HCT116 (cell line): ENCODE measurements at regions not wholly inside any gene's neighbourhood (a gene's known extent, or its start where the extent isn't known, plus 50 kb on each side); places are given as distances from the start of the nearest gene placed in this dataset.

Experiments used
- ATAC-seq: fragments of 200-7000 bp; cut with Tn5 transposase; 2 replicates; pipeline ENCODE4 v1.9.1; 2020; ENCODE audit warnings: mild to moderate bottlenecking, moderate library complexity
- BruUV-seq: library from RNA; stranded (reverse); fragments of 400-500 nt; replicated peaks from 2 replicates; lab custom pipeline; 2021; lab: Mats Ljungman, UMichigan
- CTCF ChIA-PET: fragments of 300-600 bp; sonication (Branson Sonifier 250); formaldehyde crosslinking; loops from one replicate; lab custom pipeline; 2021; ENCODE audit warnings: antibody characterized with exemption; lab: Charles Lee
- POLR2A ChIA-PET: fragments of 300-600, 350-600 bp; sonication (Branson Sonifier 250); formaldehyde crosslinking; loops from one replicate; lab custom pipeline; 2021; ENCODE audit warnings: antibody characterized with exemption; lab: Charles Lee
- RAD21 ChIA-PET, 2 experiments: fragments of 300-600 bp; sonication (Branson Sonifier 250); formaldehyde crosslinking; loops; one replicate each; lab custom pipeline; 2023; ENCODE audit warnings: low total read pairs in 2 of 2; ENCODE audit not compliant: uncharacterized antibody in 2 of 2, unreplicated experiment in 2 of 2, low non-redundant PET in 1 of 2; lab: Charles Lee
- DNase-seq: peaks from one replicate; pipeline ENCODE4 v3.0.0-alpha.2; 2010; ENCODE audit warnings: low read depth, low spot score
- H2AFZ ChIP-seq: fragments of 200-600 bp; shearing (Covaris generic), sonication (generic); 2 replicates; pipeline ENCODE4 v1.6.1; 2017; ENCODE audit warnings: low read depth, mixed run types, mixed read lengths, antibody characterized with exemption, low read length; ENCODE audit not compliant: poor library complexity, severe bottlenecking
- H3K27ac ChIP-seq: 2 replicates; pipeline ENCODE4 v1.5.1; 2012; ENCODE audit warnings: low read depth, low read length
- H3K27me3 ChIP-seq: fragments of 200-600 bp; sonication (generic); 2 replicates; pipeline ENCODE4 v1.6.1; 2016; ENCODE audit warnings: mixed run types, low read length, mixed read lengths; ENCODE audit not compliant: insufficient read depth
- H3K36me3 ChIP-seq, 2 experiments: fragments of 200-500 bp in 1 of 2; fragments of 200-600 bp in 1 of 2; sonication (Bioruptor generic) in 1 of 2; sonication (generic) in 1 of 2; 2 replicates each; pipeline versions ENCODE4 v1.5.1 to v1.6.1; 2014 to 2016; ENCODE audit warnings: low read length in 2 of 2, inconsistent platforms in 1 of 2, mixed read lengths in 1 of 2, mixed run types in 1 of 2; ENCODE audit not compliant: insufficient read depth in 2 of 2, control insufficient read depth in 1 of 2
- H3K4me1 ChIP-seq, 2 experiments: fragments of 200-600 bp in 1 of 2; sonication (generic) in 1 of 2; 2 replicates each; pipeline versions ENCODE4 v1.5.1 to v1.6.1; 2012 to 2017; ENCODE audit warnings: low read length in 2 of 2, inconsistent platforms in 1 of 2, mild to moderate bottlenecking in 1 of 2, mixed read lengths in 1 of 2, mixed run types in 1 of 2, moderate library complexity in 1 of 2; ENCODE audit not compliant: insufficient read depth in 2 of 2, control insufficient read depth in 1 of 2
- H3K4me2 ChIP-seq: fragments of 200-600 bp; sonication (generic); 2 replicates; pipeline ENCODE4 v1.6.1; 2017; ENCODE audit warnings: mixed run types, low read length, mixed read lengths
- H3K4me3 ChIP-seq, 2 experiments: fragments of 200-600 bp in 1 of 2; sonication (generic) in 1 of 2; replicated peaks in 1 of 2; 2 replicates each; pipeline ENCODE4 v1.5.1; 2011 to 2016; ENCODE audit warnings: low read length in 2 of 2, control low read depth in 1 of 2, low read depth in 1 of 2, mild to moderate bottlenecking in 1 of 2, mixed read lengths in 1 of 2, mixed run types in 1 of 2
- H3K79me2 ChIP-seq: fragments of 200-600 bp; sonication (generic); 2 replicates; pipeline ENCODE4 v1.6.1; 2017; ENCODE audit warnings: mild to moderate bottlenecking, mixed run types, low read length, moderate library complexity, mixed read lengths; ENCODE audit not compliant: insufficient read depth
- H3K9ac ChIP-seq: fragments of 200-600 bp; sonication (generic); 2 replicates; pipeline ENCODE4 v1.6.1; 2016; ENCODE audit warnings: low read length, mixed read lengths
- H3K9me2 ChIP-seq: fragments of 200-600 bp; sonication (generic), shearing (Covaris generic); 2 replicates; pipeline ENCODE4 v1.6.1; 2017; ENCODE audit warnings: mixed run types, mild to moderate bottlenecking, moderate library complexity; ENCODE audit not compliant: insufficient read depth
- H3K9me3 ChIP-seq, 2 experiments: fragments of 200-500 bp in 1 of 2; fragments of 200-600 bp in 1 of 2; sonication (Bioruptor generic) in 1 of 2; sonication (generic) in 1 of 2; 2 replicates each; pipeline ENCODE4 v1.6.1; 2014 to 2017; ENCODE audit warnings: low read length in 2 of 2, mixed read lengths in 2 of 2, inconsistent platforms in 1 of 2, low read depth in 1 of 2, mild to moderate bottlenecking in 1 of 2, mixed run types in 1 of 2, moderate library complexity in 1 of 2; ENCODE audit not compliant: control insufficient read depth in 1 of 2, insufficient read depth in 1 of 2
- H4K20me1 ChIP-seq: fragments of 200-600 bp; sonication (generic), shearing (Covaris generic); 2 replicates; pipeline ENCODE4 v1.6.1; 2017; ENCODE audit warnings: mixed run types, mild to moderate bottlenecking, moderate library complexity; ENCODE audit not compliant: insufficient read depth
- ATF3 ChIP-seq: IDR thresholded peaks from 2 replicates; pipeline ENCODE4 v1.6.1; 2012
- CEBPB ChIP-seq: IDR thresholded peaks from 2 replicates; pipeline ENCODE4 v1.6.1; 2012; ENCODE audit warnings: low read depth
- CTCF ChIP-seq, 3 experiments: fragments of 200-600 bp in 1 of 3; sonication (generic) in 1 of 3; IDR thresholded peaks in 2 of 3; conservative IDR thresholded peaks in 1 of 3; 2 replicates each; pipeline ENCODE4 v1.5.1; 2012 to 2017; ENCODE audit warnings: low read depth in 2 of 3, low read length in 2 of 3, antibody characterized with exemption in 1 of 3, borderline replicate concordance in 1 of 3, control low read depth in 1 of 3, mild to moderate bottlenecking in 1 of 3, mixed read lengths in 1 of 3, mixed run types in 1 of 3, moderate library complexity in 1 of 3; ENCODE audit not compliant: insufficient read depth in 1 of 3
- EGR1 ChIP-seq: IDR thresholded peaks from 2 replicates; pipeline ENCODE4 v1.6.1; 2012; ENCODE audit warnings: low read depth
- ELF1 ChIP-seq: IDR thresholded peaks from 2 replicates; pipeline ENCODE4 v1.6.1; 2012; ENCODE audit warnings: low read depth, borderline replicate concordance
- EZH2 ChIP-seq: fragments of 200-600 bp; sonication (generic); IDR thresholded peaks from 2 replicates; pipeline ENCODE4 v1.6.1; 2017; ENCODE audit warnings: antibody characterized with exemption, mixed run types
- EZH2phosphoT487 ChIP-seq: fragments of 200-600 bp; IDR thresholded peaks from 2 replicates; pipeline ENCODE4 v1.6.1; 2018; ENCODE audit warnings: antibody characterized with exemption, borderline replicate concordance
- JUND ChIP-seq: IDR thresholded peaks from 2 replicates; pipeline ENCODE4 v1.6.1; 2012
- MAX ChIP-seq: IDR thresholded peaks from 2 replicates; pipeline ENCODE4 v1.6.1; 2012
- POLR2A ChIP-seq: IDR thresholded peaks from 2 replicates; pipeline ENCODE4 v1.7.0; 2011; ENCODE audit warnings: borderline replicate concordance; ENCODE audit not compliant: insufficient read depth, insufficient read length; ENCODE audit errors: extremely low read depth
- POLR2AphosphoS5 ChIP-seq: IDR thresholded peaks from 2 replicates; pipeline ENCODE4 v1.6.1; 2011; ENCODE audit warnings: mild to moderate bottlenecking, low read depth, low read length, moderate library complexity
- REST ChIP-seq: IDR thresholded peaks from 2 replicates; pipeline ENCODE4 v1.6.1; 2012; ENCODE audit warnings: low read depth
- SIN3A ChIP-seq: IDR thresholded peaks from 2 replicates; pipeline ENCODE4 v1.6.1; 2012; ENCODE audit warnings: low read depth
- SRF ChIP-seq: IDR thresholded peaks from 2 replicates; pipeline ENCODE4 v1.6.1; 2012; ENCODE audit warnings: low read depth
- YY1 ChIP-seq: IDR thresholded peaks from 2 replicates; pipeline ENCODE4 v1.6.1; 2011; ENCODE audit warnings: low read length, low read depth, moderate library complexity, mild to moderate bottlenecking; ENCODE audit not compliant: insufficient replicate concordance; ENCODE audit errors: extremely low read depth
- ZFX ChIP-seq: fragments of 450-650 bp; IDR thresholded peaks from 2 replicates; pipeline ENCODE4 v1.6.1; 2017
- intact Hi-C: fragments of 100-400 bp; cut with micrococcal nuclease; formaldehyde crosslinking; loops from 2 replicates; pipeline ENCODE4 v1.10.0; 2022

GRCh38 chr3:197430934-197431333 lies 124.8 kb downstream of the BDH1 start:
- Histone ChIP-seq H3K27ac (no peak overlapping the region), H4K20me1 (no peaks in the 10 kb centered on the region), H3K27me3 (no peaks in the 10 kb centered on the region), H3K9me2 (no peaks in the 10 kb centered on the region), H2AFZ (no peak overlapping the region), H3K9me3 (no peaks in the 10 kb centered on the region), H3K36me3 (no peaks in the 10 kb centered on the region), H3K4me2 (no peak overlapping the region), H3K4me3 (no peak overlapping the region), H3K4me1 (peaks cover 3 to 15% of the 10 kb centered on the region in 2 experiments; a peak in 3 of 4 replicates), H3K79me2 (no peaks in the 10 kb centered on the region), H3K9ac (no peak overlapping the region)
- ATAC-seq (no peak), DNase-seq (no peak)
- BruUV-seq, result no TSS peak
- ChIA-PET POLR2A (no interaction called here), CTCF (no interaction called here), RAD21 (no interaction called here)
- TF ChIP-seq SRF, result no peak
- no peak for TF ChIP-seq CTCF (IDR thresholded peaks at IDR 0.05 in 2 of 3, conservative IDR thresholded peaks at IDR 0.05 in 1 of 3; ENCODE audit: borderline replicate concordance in 1 of 3, insufficient read depth in 1 of 3, low read depth in 2 of 3, low read length in 2 of 3)
- TF ChIP-seq JUND, result no peak
- TF ChIP-seq EZH2, result no peak
- TF ChIP-seq EGR1, result no peak
- no peak for TF ChIP-seq MAX
- no peak for TF ChIP-seq YY1
- TF ChIP-seq CEBPB, result no peak
- no peak for TF ChIP-seq ZFX
- TF ChIP-seq POLR2AphosphoS5, result no peak
- no peak for TF ChIP-seq ATF3
- no peak for TF ChIP-seq ELF1
- TF ChIP-seq REST, result no peak
- no peak for TF ChIP-seq SIN3A
- TF ChIP-seq POLR2A, result no peak
- no peak for TF ChIP-seq EZH2phosphoT487
- intact Hi-C loops, result no loop called here
